ENCODE measurements at regions not wholly inside any gene's neighbourhood (a gene's known extent, or its start where the extent isn't known, plus 50 kb on each side); places are given as distances from the start of the nearest gene placed in this dataset.

GRCh38 chr7:142348921-142349405, 91.1 kb upstream of the PRSS58 start:
- TF ChIP-seq CTCF (IDR thresholded peaks at IDR 0.05): no peak
- TF ChIP-seq POLR2AphosphoS5 (IDR thresholded peaks at IDR 0.05): no peak
- no peak for TF ChIP-seq POLR2A (IDR thresholded peaks at IDR 0.05)

Data from breast epithelium (tissue), 3 donors.